SU-DHL-6 (cell line): ENCODE measurements at regions not wholly inside any gene's neighbourhood (a gene's known extent, or its start where the extent isn't known, plus 50 kb on each side); places are given as distances from the start of the nearest gene placed in this dataset.

Experiments used
- H2AFZ ChIP-seq: fragments of 200-600 bp; sonication (generic); 2 replicates; pipeline ENCODE4 v1.6.1; 2014; ENCODE audit warnings: low read depth, mild to moderate bottlenecking, moderate library complexity, mixed read lengths, antibody characterized with exemption, low read length; ENCODE audit not compliant: severe bottlenecking
- H3F3A ChIP-seq: fragments of 200-600 bp; shearing (Covaris generic); 2 replicates; pipeline ENCODE4 v1.6.0; 2016; ENCODE audit warnings: antibody characterized with exemption, mild to moderate bottlenecking; ENCODE audit not compliant: insufficient read depth
- H3K27ac ChIP-seq: fragments of 200-600 bp; sonication (generic); 2 replicates; pipeline ENCODE4 v1.5.1; 2016; ENCODE audit warnings: low read depth, mild to moderate bottlenecking, low read length, moderate library complexity, mixed read lengths
- H3K27me3 ChIP-seq: fragments of 200-600 bp; sonication (generic), shearing (Covaris generic); 2 replicates; pipeline ENCODE4 v1.6.0; 2014; ENCODE audit warnings: mild to moderate bottlenecking, low read length
- H3K36me3 ChIP-seq: fragments of 200-600 bp; sonication (generic); 2 replicates; pipeline ENCODE4 v1.6.1; 2014; ENCODE audit warnings: mild to moderate bottlenecking, low read length, mixed read lengths
- H3K4me2 ChIP-seq: fragments of 300-600, 200-600 bp; shearing (Covaris generic), sonication (generic); 2 replicates; pipeline ENCODE4 v1.6.0; 2014; ENCODE audit warnings: low read length, low read depth, mild to moderate bottlenecking; ENCODE audit not compliant: poor library complexity, severe bottlenecking
- H3K4me3 ChIP-seq: fragments of 200-600 bp; sonication (generic); 2 replicates; pipeline ENCODE4 v1.5.1; 2014; ENCODE audit warnings: antibody characterized with exemption, low read length, mild to moderate bottlenecking, mixed read lengths; ENCODE audit not compliant: insufficient read depth, poor library complexity, severe bottlenecking
- H3K79me2 ChIP-seq: fragments of 200-600 bp; sonication (generic); 2 replicates; pipeline ENCODE4 v1.6.1; 2014; ENCODE audit warnings: mild to moderate bottlenecking, low read length, moderate library complexity; ENCODE audit not compliant: insufficient read depth
- H3K9ac ChIP-seq: fragments of 200-600 bp; sonication (generic); 2 replicates; pipeline ENCODE4 v1.7.0; 2014; ENCODE audit warnings: mild to moderate bottlenecking, low read length
- H3K9me2 ChIP-seq: fragments of 200-600 bp; sonication (generic); replicated peaks from 2 replicates; pipeline ENCODE4 v1.6.1; 2014; ENCODE audit warnings: low read length; ENCODE audit not compliant: insufficient read depth
- H3K9me3 ChIP-seq: fragments of 200-600 bp; sonication (generic); 2 replicates; pipeline ENCODE4 v1.6.1; 2014; ENCODE audit warnings: low read length, mixed read lengths; ENCODE audit not compliant: insufficient read depth
- H4K20me1 ChIP-seq: fragments of 200-600 bp; sonication (generic); 2 replicates; pipeline ENCODE4 v1.6.1; 2014; ENCODE audit warnings: low read depth, mild to moderate bottlenecking, antibody characterized with exemption, low read length, moderate library complexity, mixed read lengths
- EZH2phosphoT487 ChIP-seq: fragments of 200-600 bp; sonication (generic), shearing (Covaris generic); conservative IDR thresholded peaks from 2 replicates; pipeline ENCODE4 v1.6.1; 2018; ENCODE audit warnings: mild to moderate bottlenecking, antibody characterized with exemption, low read length, moderate library complexity, mixed read lengths
- TF ChIP-seq, protein P1 (sequence below): fragments of 200-600 bp; sonication (generic); IDR thresholded peaks from one replicate; pipeline ENCODE4 v1.5.1; 2017; ENCODE audit warnings: antibody characterized with exemption, mild to moderate bottlenecking, low read length, moderate library complexity; ENCODE audit not compliant: insufficient read depth, poor library complexity, severe bottlenecking

DNA sequence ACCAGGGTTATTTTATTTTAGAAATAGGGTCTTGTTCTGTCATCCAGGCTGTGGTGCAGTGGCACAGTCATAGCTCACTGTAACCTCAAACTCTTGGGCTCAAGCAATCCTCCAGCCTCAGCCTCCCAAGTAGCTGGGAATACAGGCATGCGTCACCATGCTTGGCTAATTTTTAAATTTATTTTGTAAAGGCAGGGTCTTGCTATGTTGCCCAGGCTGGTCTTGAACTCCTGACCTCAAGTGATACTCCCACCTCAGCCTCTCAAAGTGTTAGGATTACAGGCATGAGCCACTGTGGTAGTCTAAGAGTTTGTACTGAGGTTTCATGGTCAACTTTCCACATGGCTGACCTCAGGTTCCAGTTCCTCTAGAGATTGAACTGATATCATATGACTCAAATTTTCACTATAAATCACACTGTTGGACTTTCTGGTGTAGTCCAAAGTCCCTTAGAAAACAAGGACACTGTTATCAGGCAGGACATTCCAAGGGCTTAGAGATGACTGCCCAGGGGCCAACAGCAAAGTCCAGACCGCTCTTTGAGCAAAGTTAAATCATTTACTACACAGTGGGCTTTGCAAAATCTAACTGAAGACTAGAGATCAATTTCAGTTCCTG lies 82.0 kb upstream of the MEX3C start:
- no peaks in the 10 kb centered on the region for H3K79me2 ChIP-seq
- H3K4me2 ChIP-seq: no peak overlapping the region

DNA sequence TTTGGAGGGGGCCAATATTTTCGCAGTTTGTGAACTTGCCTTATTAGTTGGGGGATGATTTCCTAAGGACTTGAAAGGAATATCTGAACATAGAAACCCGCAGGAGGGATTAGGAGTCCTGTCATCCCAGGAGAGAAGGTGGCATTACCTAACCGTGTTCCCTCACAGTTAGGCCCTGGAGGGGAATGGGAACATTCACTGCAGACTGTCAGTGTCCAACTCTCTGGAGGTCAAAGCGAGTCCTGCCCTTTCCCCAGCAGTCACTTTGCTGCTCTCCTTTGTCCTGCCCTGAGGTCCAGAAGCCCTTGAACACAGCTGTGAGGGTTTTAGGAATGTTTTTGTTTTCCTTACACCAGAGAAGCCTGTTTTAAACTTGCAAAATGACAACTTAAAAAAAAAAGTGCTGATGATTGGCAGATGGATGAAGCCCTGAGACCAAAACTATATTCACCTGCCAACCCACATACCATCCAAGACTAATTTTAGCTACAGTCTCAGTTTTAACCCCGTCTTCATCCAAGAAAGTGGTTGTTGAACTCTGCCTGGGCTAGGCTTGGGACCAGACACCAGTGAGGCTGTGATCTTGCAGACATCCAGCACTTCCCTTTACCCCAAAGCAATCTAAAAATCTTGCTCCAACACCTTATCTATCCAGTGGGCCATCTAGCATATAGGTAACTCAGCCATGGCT lies 90.5 kb upstream of the MEX3C start:
- H4K20me1 ChIP-seq: no peaks in the 10 kb centered on the region
- H3K79me2 ChIP-seq: no peaks in the 10 kb centered on the region
- no peaks in the 10 kb centered on the region for H3K27me3 ChIP-seq
- H3K9me2 ChIP-seq: no peaks in the 10 kb centered on the region
- H2AFZ ChIP-seq: no peak overlapping the region
- no peak overlapping the region for H3K27ac ChIP-seq
- no peaks in the 10 kb centered on the region for H3K9me3 ChIP-seq
- H3F3A ChIP-seq: no peaks in the 10 kb centered on the region
- H3K9ac ChIP-seq: no peak overlapping the region
- H3K4me3 ChIP-seq: no peak overlapping the region
- H3K36me3 ChIP-seq: no peaks in the 10 kb centered on the region
- H3K4me2 ChIP-seq: no peak overlapping the region
- TF ChIP-seq EZH2phosphoT487: no peak
- TF ChIP-seq, protein P1, sequence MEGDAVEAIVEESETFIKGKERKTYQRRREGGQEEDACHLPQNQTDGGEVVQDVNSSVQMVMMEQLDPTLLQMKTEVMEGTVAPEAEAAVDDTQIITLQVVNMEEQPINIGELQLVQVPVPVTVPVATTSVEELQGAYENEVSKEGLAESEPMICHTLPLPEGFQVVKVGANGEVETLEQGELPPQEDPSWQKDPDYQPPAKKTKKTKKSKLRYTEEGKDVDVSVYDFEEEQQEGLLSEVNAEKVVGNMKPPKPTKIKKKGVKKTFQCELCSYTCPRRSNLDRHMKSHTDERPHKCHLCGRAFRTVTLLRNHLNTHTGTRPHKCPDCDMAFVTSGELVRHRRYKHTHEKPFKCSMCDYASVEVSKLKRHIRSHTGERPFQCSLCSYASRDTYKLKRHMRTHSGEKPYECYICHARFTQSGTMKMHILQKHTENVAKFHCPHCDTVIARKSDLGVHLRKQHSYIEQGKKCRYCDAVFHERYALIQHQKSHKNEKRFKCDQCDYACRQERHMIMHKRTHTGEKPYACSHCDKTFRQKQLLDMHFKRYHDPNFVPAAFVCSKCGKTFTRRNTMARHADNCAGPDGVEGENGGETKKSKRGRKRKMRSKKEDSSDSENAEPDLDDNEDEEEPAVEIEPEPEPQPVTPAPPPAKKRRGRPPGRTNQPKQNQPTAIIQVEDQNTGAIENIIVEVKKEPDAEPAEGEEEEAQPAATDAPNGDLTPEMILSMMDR: no peak

More for the DNA sequence above, 82.0 kb upstream of the MEX3C start:
- H3F3A ChIP-seq: no peaks in the 10 kb centered on the region
- H3K9me2 ChIP-seq: no peaks in the 10 kb centered on the region
- H3K9me3 ChIP-seq: no peaks in the 10 kb centered on the region
- no peak overlapping the region for H3K27ac ChIP-seq
- H3K9ac ChIP-seq: no peak overlapping the region
- no peaks in the 10 kb centered on the region for H3K36me3 ChIP-seq
- H3K4me3 ChIP-seq: no peak overlapping the region
- H4K20me1 ChIP-seq: no peaks in the 10 kb centered on the region
- no peak for TF ChIP-seq EZH2phosphoT487
- TF ChIP-seq, protein P1: no peak
- H3K27me3 ChIP-seq: no peaks in the 10 kb centered on the region
- H2AFZ ChIP-seq: no peak overlapping the region

DNA sequence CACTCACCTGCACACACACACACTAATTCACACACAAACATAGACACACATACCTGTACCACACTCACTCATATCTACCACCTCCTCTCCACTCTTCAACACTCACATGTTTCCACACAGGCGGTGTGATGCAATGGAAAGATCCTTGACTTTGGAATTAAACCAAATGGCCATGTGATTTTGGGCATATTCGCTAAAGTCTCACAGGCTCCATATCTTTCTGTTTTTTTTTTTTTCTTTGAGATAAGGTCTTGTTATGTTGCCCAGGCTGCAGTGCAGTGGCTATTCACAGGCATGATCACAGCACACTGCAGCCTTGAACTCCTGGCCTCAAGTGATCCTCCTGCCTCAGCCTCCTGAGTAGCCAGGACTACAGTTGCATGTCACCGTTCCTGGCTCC lies 91.1 kb upstream of the MEX3C start:
- no peak overlapping the region for H3K4me3 ChIP-seq
- H3K27ac ChIP-seq: no peak overlapping the region
- H3K27me3 ChIP-seq: no peaks in the 10 kb centered on the region
- H3F3A ChIP-seq: no peaks in the 10 kb centered on the region
- H2AFZ ChIP-seq: no peak overlapping the region
- no peak overlapping the region for H3K9ac ChIP-seq
- H3K36me3 ChIP-seq: no peaks in the 10 kb centered on the region
- H3K79me2 ChIP-seq: no peaks in the 10 kb centered on the region
- no peaks in the 10 kb centered on the region for H3K9me3 ChIP-seq
- TF ChIP-seq EZH2phosphoT487: no peak
- TF ChIP-seq, protein P1: no peak
- no peaks in the 10 kb centered on the region for H4K20me1 ChIP-seq
- no peak overlapping the region for H3K4me2 ChIP-seq
- no peaks in the 10 kb centered on the region for H3K9me2 ChIP-seq
